Liver (tissue), 8 donors: ENCODE measurements at regions not wholly inside any gene's neighbourhood (a gene's known extent, or its start where the extent isn't known, plus 50 kb on each side); places are given as distances from the start of the nearest gene placed in this dataset.

ENCODE experiments used
- DNase-seq: peaks from one replicate; pipeline ENCODE4 v3.0.0-alpha.2; 2017; ENCODE audit warnings: low spot score
- H3K27ac ChIP-seq, 2 donors: one replicate each; pipeline ENCODE4 v1.7.0; 2013; ENCODE audit warnings: inconsistent platforms in 2 of 2, low read length in 2 of 2, control low read depth in 1 of 2, low read depth in 1 of 2, mild to moderate bottlenecking in 1 of 2
- H3K27me3 ChIP-seq, 4 donors: one replicate each; pipeline versions ENCODE4 v1.6.1 to v1.7.0; 2013; ENCODE audit warnings: low read length in 3 of 4, inconsistent platforms in 1 of 4, mild to moderate bottlenecking in 1 of 4, moderate library complexity in 1 of 4; ENCODE audit not compliant: control insufficient read depth in 4 of 4, insufficient read depth in 4 of 4
- H3K36me3 ChIP-seq, 4 donors: one replicate each; pipeline versions ENCODE4 v1.6.1 to v1.7.0; 2013; ENCODE audit warnings: low read length in 3 of 4, mild to moderate bottlenecking in 3 of 4, low read depth in 1 of 4, moderate library complexity in 1 of 4; ENCODE audit not compliant: control insufficient read depth in 4 of 4, insufficient read depth in 3 of 4
- H3K4me1 ChIP-seq, 4 donors: one replicate each; pipeline versions ENCODE4 v1.6.1 to v1.7.0; 2013; ENCODE audit warnings: low read length in 3 of 4, mild to moderate bottlenecking in 3 of 4, moderate library complexity in 1 of 4; ENCODE audit not compliant: control insufficient read depth in 4 of 4, insufficient read depth in 4 of 4
- H3K4me3 ChIP-seq, 3 donors: one replicate each; pipeline versions ENCODE4 v1.6.1 to v1.7.0; 2013; ENCODE audit warnings: low read length in 3 of 3, control low read depth in 1 of 3, low read depth in 1 of 3, mild to moderate bottlenecking in 1 of 3
- H3K9ac ChIP-seq, 2 donors: one replicate each; pipeline ENCODE4 v1.7.0; 2013; ENCODE audit warnings: low read length in 2 of 2, mild to moderate bottlenecking in 2 of 2, moderate library complexity in 2 of 2, control low read depth in 1 of 2, low read depth in 1 of 2
- H3K9me3 ChIP-seq, 4 donors: one replicate each; pipeline versions ENCODE4 v1.6.1 to v1.7.0; 2013; ENCODE audit warnings: low read length in 3 of 4; ENCODE audit not compliant: control insufficient read depth in 4 of 4
- EGR1 ChIP-seq, 2 donors: IDR thresholded peaks; 2 replicates each; pipeline ENCODE4 v1.6.1; 2016 to 2018; ENCODE audit warnings: antibody characterized with exemption in 2 of 2, low read depth in 2 of 2
- GABPA ChIP-seq, 2 donors: IDR thresholded peaks in 1 of 2; conservative IDR thresholded peaks in 1 of 2; 2 replicates each; pipeline ENCODE4 v1.6.1; 2016; ENCODE audit warnings: antibody characterized with exemption in 2 of 2, mild to moderate bottlenecking in 1 of 2, moderate library complexity in 1 of 2
- HNF4A ChIP-seq, 2 donors: conservative IDR thresholded peaks; 2 replicates each; pipeline ENCODE4 v1.6.1; 2016; ENCODE audit warnings: antibody characterized with exemption in 2 of 2, mild to moderate bottlenecking in 2 of 2
- JUND ChIP-seq, 2 donors: IDR thresholded peaks; 2 replicates each; pipeline ENCODE4 v1.6.1; 2016; ENCODE audit warnings: antibody characterized with exemption in 2 of 2
- NR2F2 ChIP-seq: IDR thresholded peaks from 2 replicates; pipeline ENCODE4 v1.6.1; 2016; ENCODE audit warnings: antibody characterized with exemption
- RAD21 ChIP-seq, 2 donors: IDR thresholded peaks; 2 replicates each; pipeline ENCODE4 v1.6.1; 2016; ENCODE audit warnings: antibody characterized with exemption in 2 of 2, mild to moderate bottlenecking in 2 of 2
- RXRA ChIP-seq, 2 donors: IDR thresholded peaks; 2 replicates each; pipeline ENCODE4 v1.6.1; 2017 to 2018; ENCODE audit warnings: antibody characterized with exemption in 2 of 2, mild to moderate bottlenecking in 1 of 2
- SP1 ChIP-seq: IDR thresholded peaks from 2 replicates; pipeline ENCODE4 v1.6.1; 2018; ENCODE audit warnings: antibody characterized with exemption, mild to moderate bottlenecking
- TAF1 ChIP-seq: conservative IDR thresholded peaks from 2 replicates; pipeline ENCODE4 v1.6.1; 2016; ENCODE audit warnings: antibody characterized with exemption, mild to moderate bottlenecking
- YY1 ChIP-seq: IDR thresholded peaks from 2 replicates; pipeline ENCODE4 v1.6.1; 2016; ENCODE audit warnings: antibody characterized with exemption, mild to moderate bottlenecking
- WGBS: extraction: QIAGEN DNeasy Blood & Tissue Kit; methylation state at CpG from one replicate; pipeline ENCODE4 v1.1.7; 2013; 5-methylcytosine and 5-hydroxymethylcytosine counted together
- TF ChIP-seq, protein P1 (sequence below): fragments of 150-350 bp; IDR thresholded peaks from 2 replicates; pipeline ENCODE4 v1.5.1; 2017; ENCODE audit warnings: improper control_type of control experiment, low read depth, low read length; ENCODE audit not compliant: missing input control
- TF ChIP-seq, protein P2 (sequence below): IDR thresholded peaks from 2 replicates; pipeline ENCODE4 v1.6.1; 2016; ENCODE audit warnings: antibody characterized with exemption
- donor health status: healthy.
- donor health status: healthy.
- donor health status: healthy.
- donor health status: healthy.
- donor health status: healthy.

DNA sequence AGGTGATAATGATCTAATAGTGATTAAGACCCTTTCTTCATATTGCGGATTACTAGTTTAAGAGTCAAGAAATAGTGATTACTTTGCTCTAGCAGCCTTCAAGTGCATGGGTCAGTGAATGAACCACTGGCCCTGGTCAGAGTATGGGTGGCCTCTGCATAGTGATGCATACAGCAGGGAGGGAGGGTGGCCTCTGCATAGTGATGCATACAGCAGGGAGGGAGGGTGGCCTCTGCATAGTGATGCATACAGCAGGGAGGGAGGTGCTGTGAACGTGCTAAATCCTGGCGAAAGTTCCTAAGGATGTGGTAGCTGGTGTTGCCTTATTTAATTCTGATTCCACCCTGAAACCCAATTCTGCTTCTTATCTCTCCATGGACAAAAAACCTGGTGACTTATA lies 246.7 kb upstream of the ARSJ start:
- no peaks in the 10 kb centered on the region for H3K27me3 ChIP-seq
- H3K27ac ChIP-seq: no peak overlapping the region
- DNase-seq: no peak
- no peaks in the 10 kb centered on the region for H3K9me3 ChIP-seq
- H3K4me3 ChIP-seq: no peak overlapping the region
- WGBS: 73% methylated on average over 3 of the region's 3 CpGs
- H3K36me3 ChIP-seq: no peaks in the 10 kb centered on the region
- H3K9ac ChIP-seq: no peak overlapping the region
- TF ChIP-seq GABPA (IDR thresholded peaks at IDR 0.05 in 1 of 2, conservative IDR thresholded peaks at IDR 0.05 in 1 of 2) (no peak), TAF1 (no peak), HNF4A (conservative IDR thresholded peaks at IDR 0.05) (no peak), SP1 (no peak), JUND (IDR thresholded peaks at IDR 0.05) (no peak), YY1 (no peak)
- TF ChIP-seq, protein P1, sequence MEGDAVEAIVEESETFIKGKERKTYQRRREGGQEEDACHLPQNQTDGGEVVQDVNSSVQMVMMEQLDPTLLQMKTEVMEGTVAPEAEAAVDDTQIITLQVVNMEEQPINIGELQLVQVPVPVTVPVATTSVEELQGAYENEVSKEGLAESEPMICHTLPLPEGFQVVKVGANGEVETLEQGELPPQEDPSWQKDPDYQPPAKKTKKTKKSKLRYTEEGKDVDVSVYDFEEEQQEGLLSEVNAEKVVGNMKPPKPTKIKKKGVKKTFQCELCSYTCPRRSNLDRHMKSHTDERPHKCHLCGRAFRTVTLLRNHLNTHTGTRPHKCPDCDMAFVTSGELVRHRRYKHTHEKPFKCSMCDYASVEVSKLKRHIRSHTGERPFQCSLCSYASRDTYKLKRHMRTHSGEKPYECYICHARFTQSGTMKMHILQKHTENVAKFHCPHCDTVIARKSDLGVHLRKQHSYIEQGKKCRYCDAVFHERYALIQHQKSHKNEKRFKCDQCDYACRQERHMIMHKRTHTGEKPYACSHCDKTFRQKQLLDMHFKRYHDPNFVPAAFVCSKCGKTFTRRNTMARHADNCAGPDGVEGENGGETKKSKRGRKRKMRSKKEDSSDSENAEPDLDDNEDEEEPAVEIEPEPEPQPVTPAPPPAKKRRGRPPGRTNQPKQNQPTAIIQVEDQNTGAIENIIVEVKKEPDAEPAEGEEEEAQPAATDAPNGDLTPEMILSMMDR: no peak
- no peaks in the 10 kb centered on the region for H3K4me1 ChIP-seq

DNA sequence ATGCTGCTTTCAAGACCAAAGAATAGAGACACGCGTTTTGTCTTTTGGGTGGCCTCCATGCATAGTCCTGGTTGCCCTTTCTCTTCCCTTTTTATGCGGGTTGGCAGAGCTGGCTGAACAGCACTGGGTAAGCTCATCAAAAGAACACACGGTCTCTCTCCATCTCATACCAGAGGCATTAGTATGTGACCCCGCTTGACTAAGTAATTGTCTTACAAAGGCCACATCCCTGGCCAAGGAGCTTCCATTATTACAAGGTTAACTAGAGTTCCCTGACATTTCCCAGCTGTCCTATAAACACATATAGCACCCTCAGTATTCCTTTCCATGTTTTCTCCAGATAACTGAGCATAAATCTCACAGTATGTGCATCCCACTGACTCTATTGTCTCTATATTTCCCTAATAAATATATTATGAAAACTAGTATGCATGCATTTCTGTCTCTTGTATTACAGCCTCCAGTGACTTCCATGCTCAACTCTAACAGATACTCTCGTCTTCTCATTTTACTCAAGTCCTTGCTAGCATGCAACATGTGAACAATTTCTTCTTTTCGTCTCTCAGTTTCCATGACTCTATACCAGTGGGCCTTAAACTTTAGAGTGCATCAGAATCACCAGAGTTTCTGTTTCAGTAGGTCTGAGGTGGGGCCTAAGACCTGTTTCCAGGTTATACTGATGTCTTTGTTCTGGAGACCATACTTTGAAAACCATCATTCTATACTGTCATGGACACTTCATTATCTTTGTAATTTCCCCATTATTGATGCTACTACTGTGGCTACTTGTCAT lies 247.7 kb upstream of the ARSJ start:
- H3K9me3 ChIP-seq: no peaks in the 10 kb centered on the region
- whole genome bisulfite sequencing: 88% methylated on average over 7 of the region's 7 CpGs

DNA sequence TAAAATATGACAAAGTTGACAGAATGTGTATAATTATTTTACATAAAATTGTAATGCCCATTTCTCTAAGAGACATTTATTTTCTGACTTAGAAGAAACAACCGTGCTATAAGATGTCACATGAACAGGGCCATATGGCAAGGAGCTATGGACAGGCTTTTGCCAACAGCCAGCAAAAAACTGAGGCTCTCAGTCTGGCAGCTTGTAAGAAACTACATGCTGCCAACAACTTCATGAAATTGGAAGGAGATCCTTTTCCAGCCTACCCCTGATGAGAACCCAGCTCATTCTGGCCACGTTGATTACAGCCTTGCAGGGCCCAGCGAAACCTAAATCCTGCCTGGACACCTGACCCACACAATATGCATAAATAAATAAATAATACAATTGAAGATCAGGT lies 250.3 kb upstream of the ARSJ start:
- Histone ChIP-seq H3K36me3 (no peaks in the 10 kb centered on the region), H3K4me3 (no peak overlapping the region), H3K9ac (no peak overlapping the region), H3K4me1 (no peaks in the 10 kb centered on the region), H3K27me3 (no peaks in the 10 kb centered on the region), H3K27ac (no peak overlapping the region), H3K9me3 (no peaks in the 10 kb centered on the region)
- 87% methylated on average over 3 of the region's 3 CpGs for WGBS
- no peak for TF ChIP-seq RAD21 (IDR thresholded peaks at IDR 0.05)
- no peak for TF ChIP-seq GABPA (IDR thresholded peaks at IDR 0.05 in 1 of 2, conservative IDR thresholded peaks at IDR 0.05 in 1 of 2)
- no peak for TF ChIP-seq TAF1
- TF ChIP-seq, protein P2, sequence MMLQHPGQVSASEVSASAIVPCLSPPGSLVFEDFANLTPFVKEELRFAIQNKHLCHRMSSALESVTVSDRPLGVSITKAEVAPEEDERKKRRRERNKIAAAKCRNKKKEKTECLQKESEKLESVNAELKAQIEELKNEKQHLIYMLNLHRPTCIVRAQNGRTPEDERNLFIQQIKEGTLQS: no peak
- no peak for TF ChIP-seq EGR1 (IDR thresholded peaks at IDR 0.05; ENCODE audit: low read depth in 2 of 2)
- no peak for TF ChIP-seq RXRA (IDR thresholded peaks at IDR 0.05)
- no peak for DNase-seq

More for the DNA sequence above, 247.7 kb upstream of the ARSJ start:
- TF ChIP-seq TAF1: no peak
- no peak for TF ChIP-seq NR2F2
- no peak for TF ChIP-seq YY1
- TF ChIP-seq GABPA (IDR thresholded peaks at IDR 0.05 in 1 of 2, conservative IDR thresholded peaks at IDR 0.05 in 1 of 2): no peak
- no peak for TF ChIP-seq JUND (IDR thresholded peaks at IDR 0.05)
- TF ChIP-seq, protein P2: no peak
- TF ChIP-seq EGR1 (IDR thresholded peaks at IDR 0.05; ENCODE audit: low read depth in 2 of 2): no peak
- no peaks in the 10 kb centered on the region for H3K27me3 ChIP-seq
- H3K4me3 ChIP-seq: no peak overlapping the region
- no peaks in the 10 kb centered on the region for H3K4me1 ChIP-seq
- DNase-seq: no peak
- no peak overlapping the region for H3K27ac ChIP-seq
- H3K36me3 ChIP-seq: no peaks in the 10 kb centered on the region
- H3K9ac ChIP-seq: no peak overlapping the region
